Upper lobe of right lung (tissue), 1 donor: ENCODE measurements at regions not wholly inside any gene's neighbourhood (a gene's known extent, or its start where the extent isn't known, plus 50 kb on each side); places are given as distances from the start of the nearest gene placed in this dataset.

ENCODE experiments used
- ATAC-seq: fragments of 200-7000 bp; cut with Tn5 transposase; one replicate; pipeline ENCODE4 v1.9.1; 2020; ENCODE audit warnings: mild to moderate bottlenecking, moderate library complexity
- DNase-seq: peaks from one replicate; pipeline ENCODE4 v3.0.0-alpha.2; 2020
- H3K27ac ChIP-seq: fragments of 200-600 bp; one replicate; pipeline ENCODE4 v1.8.0; 2022
- H3K27me3 ChIP-seq: fragments of 200-600 bp; one replicate; pipeline ENCODE4 v1.8.0; 2022; ENCODE audit warnings: mild to moderate bottlenecking
- H3K36me3 ChIP-seq: fragments of 200-600 bp; one replicate; pipeline ENCODE4 v1.8.0; 2022
- H3K4me1 ChIP-seq: fragments of 200-600 bp; one replicate; pipeline ENCODE4 v1.8.0; 2022
- H3K4me3 ChIP-seq: fragments of 200-600 bp; one replicate; pipeline ENCODE4 v1.8.0; 2022; ENCODE audit warnings: mild to moderate bottlenecking
- H3K9me3 ChIP-seq: fragments of 200-600 bp; one replicate; pipeline ENCODE4 v1.8.0; 2022
- CTCF ChIP-seq: fragments of 200-600 bp; IDR thresholded peaks from one replicate; pipeline ENCODE4 v1.8.0; 2022; ENCODE audit warnings: antibody characterized with exemption
- intact Hi-C: fragments of 100-400 bp; cut with DNase I; formaldehyde crosslinking; loops from one replicate; pipeline ENCODE4 v1.11.0; 2022
- donor health status: DM: no; HTN: yes; CAD: no; lungs with severe emphysema.

- H3K9me3 ChIP-seq: no peaks in the 10 kb centered on the region
- intact Hi-C loops: no loop called here
- no peaks in the 10 kb centered on the region for H3K4me1 ChIP-seq
- no peaks in the 10 kb centered on the region for H3K36me3 ChIP-seq
- DNase-seq: no peak
- peak; percentile 42 for ATAC-seq
- H3K27ac ChIP-seq: no peak overlapping the region
- no peak for TF ChIP-seq CTCF
- H3K27me3 ChIP-seq: no peaks in the 10 kb centered on the region
- H3K4me3 ChIP-seq: no peak overlapping the region
These were observed 356.2 kb upstream of the STEAP1 start for GRCh38 chr7:89797965-89798598.

GRCh38 chr7:89798599-89798996 is 355.7 kb upstream of the STEAP1 start:
- no peak for DNase-seq
- no peaks in the 10 kb centered on the region for H3K27me3 ChIP-seq
- ATAC-seq: peak; percentile 17

DNA sequence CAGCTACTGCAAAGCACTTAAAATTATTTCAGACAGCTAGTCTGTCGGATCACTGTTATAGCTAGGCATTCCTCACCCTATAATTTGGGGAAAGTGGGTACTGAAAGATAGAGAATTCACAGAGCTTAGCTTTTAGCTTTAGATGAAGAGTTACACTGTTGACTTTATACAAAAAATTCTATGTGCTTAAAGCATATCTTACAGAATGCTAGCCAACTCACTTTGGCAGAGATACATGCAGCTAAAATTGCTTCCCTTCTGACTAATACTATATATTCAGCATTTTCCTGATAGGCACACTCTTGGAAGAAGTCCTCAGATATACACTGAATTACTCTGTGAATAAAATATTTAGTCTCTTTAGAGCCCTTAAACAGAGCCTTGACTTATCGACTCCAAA is 353.5 kb upstream of the STEAP1 start:
- intact Hi-C loops: no loop called here
- Histone ChIP-seq H3K27me3 (no peaks in the 10 kb centered on the region), H3K4me3 (no peak overlapping the region), H3K4me1 (no peaks in the 10 kb centered on the region), H3K27ac (no peak overlapping the region), H3K36me3 (no peaks in the 10 kb centered on the region), H3K9me3 (no peaks in the 10 kb centered on the region)
- ATAC-seq (no peak), DNase-seq (no peak)
- TF ChIP-seq CTCF: no peak

More at GRCh38 chr7:89798599-89798996, 355.7 kb upstream of the STEAP1 start:
- no peak overlapping the region for H3K27ac ChIP-seq
- no peak for TF ChIP-seq CTCF
- H3K4me1 ChIP-seq: no peaks in the 10 kb centered on the region
- H3K36me3 ChIP-seq: no peaks in the 10 kb centered on the region
- intact Hi-C loops: no loop called here
- H3K4me3 ChIP-seq: no peak overlapping the region
- H3K9me3 ChIP-seq: no peaks in the 10 kb centered on the region

GRCh38 chr7:89809291-89809690 is 345.0 kb upstream of the STEAP1 start:
- DNase-seq (no peak), ATAC-seq (no peak)
- Histone ChIP-seq H3K36me3 (no peaks in the 10 kb centered on the region), H3K4me3 (no peak overlapping the region), H3K27ac (no peak overlapping the region), H3K4me1 (no peaks in the 10 kb centered on the region), H3K27me3 (no peaks in the 10 kb centered on the region), H3K9me3 (no peaks in the 10 kb centered on the region)
- no peak for TF ChIP-seq CTCF
- intact Hi-C loops: no loop called here

- Histone ChIP-seq H3K36me3 (no peaks in the 10 kb centered on the region), H3K4me1 (no peaks in the 10 kb centered on the region), H3K9me3 (no peaks in the 10 kb centered on the region), H3K4me3 (no peak overlapping the region), H3K27ac (no peak overlapping the region), H3K27me3 (no peaks in the 10 kb centered on the region)
- intact Hi-C loops: no loop called here
- DNase-seq (no peak), ATAC-seq (no peak)
- no peak for TF ChIP-seq CTCF
These were observed 341.2 kb upstream of the STEAP1 start for GRCh38 chr7:89813081-89813480.

GRCh38 chr7:89826121-89826520 is 328.1 kb upstream of the STEAP1 start:
- H3K4me3 ChIP-seq: no peak overlapping the region
- no peak for ATAC-seq
- H3K27ac ChIP-seq: no peak overlapping the region
- no peaks in the 10 kb centered on the region for H3K4me1 ChIP-seq
- H3K9me3 ChIP-seq: no peaks in the 10 kb centered on the region
- H3K36me3 ChIP-seq: no peaks in the 10 kb centered on the region
- TF ChIP-seq CTCF: no peak
- DNase-seq: no peak
- intact Hi-C loops: no loop called here
- no peaks in the 10 kb centered on the region for H3K27me3 ChIP-seq
